ENCODE measurements at regions not wholly inside any gene's neighbourhood (a gene's known extent, or its start where the extent isn't known, plus 50 kb on each side); places are given as distances from the start of the nearest gene placed in this dataset.

- H3K36me3 ChIP-seq (ENCODE audit: low read depth) = no peaks in the 10 kb centered on the region
- H3K4me3 ChIP-seq = no peak overlapping the region
- H3K4me1 ChIP-seq (ENCODE audit: low read depth) = no peaks in the 10 kb centered on the region
- peaks cover 30% of the 10 kb centered on the region for H3K9me3 ChIP-seq
- no peak for ATAC-seq
- no peak for DNase-seq
- no peak for TF ChIP-seq CTCF (IDR thresholded peaks at IDR 0.05)
- intact Hi-C loops (cut with DNase I, micrococcal nuclease) = no loop called here
Measured at GRCh38 chr7:10299384-10299783, 674.3 kb upstream of the PHF14 start.

GRCh38 chr7:10300577-10300976, 673.1 kb upstream of the PHF14 start:
- Histone ChIP-seq H3K4me1 (ENCODE audit: low read depth) (no peaks in the 10 kb centered on the region), H3K9me3 (peaks cover 26% of the 10 kb centered on the region), H3K36me3 (ENCODE audit: low read depth) (no peaks in the 10 kb centered on the region), H3K4me3 (no peak overlapping the region)
- DNase-seq (no peak), ATAC-seq (no peak)
- intact Hi-C loops (cut with DNase I, micrococcal nuclease) = no loop called here
- no peak for TF ChIP-seq CTCF (IDR thresholded peaks at IDR 0.05)

GRCh38 chr7:10308276-10308675, 665.4 kb upstream of the PHF14 start:
- ATAC-seq = no peak
- no peaks in the 10 kb centered on the region for H3K4me1 ChIP-seq (ENCODE audit: low read depth)
- H3K9me3 ChIP-seq = peaks cover 18% of the 10 kb centered on the region
- no peak for DNase-seq
- no peak overlapping the region for H3K4me3 ChIP-seq
- intact Hi-C loops (cut with DNase I, micrococcal nuclease) = no loop called here
- no peak for TF ChIP-seq CTCF (IDR thresholded peaks at IDR 0.05)
- H3K36me3 ChIP-seq (ENCODE audit: low read depth) = no peaks in the 10 kb centered on the region

GRCh38 chr7:10312942-10313341, 660.7 kb upstream of the PHF14 start:
- intact Hi-C loops (cut with DNase I, micrococcal nuclease) = no loop called here
- TF ChIP-seq CTCF (IDR thresholded peaks at IDR 0.05) = no peak
- Histone ChIP-seq H3K36me3 (ENCODE audit: low read depth) (no peaks in the 10 kb centered on the region), H3K4me1 (ENCODE audit: low read depth) (no peaks in the 10 kb centered on the region), H3K9me3 (peaks cover 33% of the 10 kb centered on the region), H3K4me3 (no peak overlapping the region)
- ATAC-seq (no peak), DNase-seq (no peak)

- Histone ChIP-seq H3K4me1 (ENCODE audit: low read depth) (no peaks in the 10 kb centered on the region), H3K36me3 (ENCODE audit: low read depth) (no peaks in the 10 kb centered on the region), H3K4me3 (no peak overlapping the region), H3K9me3 (peaks cover 28% of the 10 kb centered on the region)
- intact Hi-C loops (cut with DNase I, micrococcal nuclease) = no loop called here
- ATAC-seq (no peak), DNase-seq (no peak)
- no peak for TF ChIP-seq CTCF (IDR thresholded peaks at IDR 0.05)
Measured at GRCh38 chr7:10315881-10316280, 657.8 kb upstream of the PHF14 start.

- no peaks in the 10 kb centered on the region for H3K4me1 ChIP-seq (ENCODE audit: low read depth)
- no peak overlapping the region for H3K4me3 ChIP-seq
- H3K9me3 ChIP-seq = peaks cover 24% of the 10 kb centered on the region
- TF ChIP-seq CTCF (IDR thresholded peaks at IDR 0.05) = no peak
- DNase-seq (no peak), ATAC-seq (no peak)
- H3K36me3 ChIP-seq (ENCODE audit: low read depth) = no peaks in the 10 kb centered on the region
- intact Hi-C loops (cut with DNase I, micrococcal nuclease) = no loop called here
Measured at GRCh38 chr7:10316488-10316887, 657.2 kb upstream of the PHF14 start.
